ENCODE measurements at regions not wholly inside any gene's neighbourhood (a gene's known extent, or its start where the extent isn't known, plus 50 kb on each side); places are given as distances from the start of the nearest gene placed in this dataset.

GRCh38 chr11:80521592-80521991, 1080.8 kb upstream of the TENM4 start:
- TF ChIP-seq SUZ12 (IDR thresholded peaks at IDR 0.05; ENCODE audit: extremely low read depth, insufficient read depth, insufficient read length) (no peak), ZNF274 (IDR thresholded peaks at IDR 0.05; ENCODE audit: low read depth, low read length) (no peak)
